Stimulated activated CD4-positive, alpha-beta T cell treated with anti-CD3 and anti-CD28 coated beads, Interleukin-2, amount 100 ng/mL, for 4 hours (primary cell): ENCODE measurements at regions not wholly inside any gene's neighbourhood (a gene's known extent, or its start where the extent isn't known, plus 50 kb on each side); places are given as distances from the start of the nearest gene placed in this dataset.

Experiments
- DNase-seq: peaks from one replicate; pipeline ENCODE4 v3.0.0-alpha.2; 2020; ENCODE audit warnings: low read depth

- DNase-seq, result no peak
These were observed 88.6 kb upstream of the RCN1 start for GRCh38 chr11:32002311-32002710.

DNA sequence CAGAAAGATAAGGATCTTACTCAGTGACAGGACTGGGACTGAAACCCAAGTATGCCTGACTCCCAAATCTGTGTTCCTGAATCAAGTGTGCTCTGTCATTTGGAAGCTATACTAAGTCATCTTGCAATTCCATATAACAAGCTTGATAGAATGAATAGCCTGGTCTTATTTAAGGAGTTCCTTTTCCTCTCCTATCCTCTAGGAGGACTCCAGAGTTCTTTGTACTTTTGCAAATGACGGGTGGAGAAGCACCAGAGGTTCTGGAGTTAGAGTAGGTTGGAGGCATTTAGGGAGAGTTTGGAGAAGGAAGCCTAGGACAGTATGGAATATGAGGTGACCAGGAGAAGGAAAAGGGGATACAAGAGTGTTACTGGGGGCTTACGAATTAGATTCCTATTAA, 92.9 kb upstream of the RCN1 start:
- DNase-seq, result no peak

DNA sequence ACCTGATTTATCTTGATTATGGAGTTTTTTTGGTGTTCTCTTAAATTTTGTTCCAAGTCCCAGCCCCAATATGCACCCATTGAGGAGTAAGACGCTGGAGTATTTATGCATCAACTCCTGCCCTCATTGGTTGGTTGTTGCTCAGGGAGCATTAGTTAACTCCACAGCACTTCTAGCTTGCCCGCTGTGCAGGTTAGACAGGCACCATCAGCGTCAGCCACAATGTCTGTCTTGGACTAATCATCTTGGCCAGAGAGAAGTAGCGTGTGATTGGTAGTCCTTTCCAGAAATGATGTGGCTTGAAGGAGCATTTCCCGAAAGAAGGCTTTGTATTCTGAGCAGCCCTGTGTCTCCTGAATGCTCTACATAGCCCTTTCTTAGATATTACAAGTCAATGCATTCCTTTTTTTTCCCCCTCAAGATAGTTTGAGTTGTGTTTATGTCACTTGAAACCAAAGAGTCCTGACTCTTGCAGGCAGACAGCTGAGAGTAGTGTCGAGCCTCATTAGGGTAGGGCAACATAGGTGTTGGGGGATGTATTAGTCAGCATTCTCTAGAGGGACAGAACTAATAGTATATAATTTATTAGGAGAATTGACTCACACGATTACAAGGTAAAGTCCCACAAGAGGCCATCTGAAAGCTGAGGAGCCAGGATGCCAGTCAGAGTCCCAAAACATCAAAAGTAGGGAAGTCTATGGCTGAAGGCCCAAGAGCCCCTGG, 94.6 kb upstream of the RCN1 start:
- DNase-seq, result no peak

- no peak for DNase-seq
These were observed 95.3 kb upstream of the RCN1 start for GRCh38 chr11:31995525-31996094.

GRCh38 chr11:31995032-31995431, 95.8 kb upstream of the RCN1 start:
- no peak for DNase-seq

GRCh38 chr11:31987118-31988005, 103.5 kb upstream of the RCN1 start:
- DNase-seq, result no peak

GRCh38 chr11:31986201-31986889, 104.5 kb upstream of the RCN1 start:
- no peak for DNase-seq

GRCh38 chr11:31981457-31981856, 109.4 kb upstream of the RCN1 start:
- no peak for DNase-seq

GRCh38 chr11:31977343-31977742, 113.5 kb upstream of the RCN1 start:
- no peak for DNase-seq

DNA sequence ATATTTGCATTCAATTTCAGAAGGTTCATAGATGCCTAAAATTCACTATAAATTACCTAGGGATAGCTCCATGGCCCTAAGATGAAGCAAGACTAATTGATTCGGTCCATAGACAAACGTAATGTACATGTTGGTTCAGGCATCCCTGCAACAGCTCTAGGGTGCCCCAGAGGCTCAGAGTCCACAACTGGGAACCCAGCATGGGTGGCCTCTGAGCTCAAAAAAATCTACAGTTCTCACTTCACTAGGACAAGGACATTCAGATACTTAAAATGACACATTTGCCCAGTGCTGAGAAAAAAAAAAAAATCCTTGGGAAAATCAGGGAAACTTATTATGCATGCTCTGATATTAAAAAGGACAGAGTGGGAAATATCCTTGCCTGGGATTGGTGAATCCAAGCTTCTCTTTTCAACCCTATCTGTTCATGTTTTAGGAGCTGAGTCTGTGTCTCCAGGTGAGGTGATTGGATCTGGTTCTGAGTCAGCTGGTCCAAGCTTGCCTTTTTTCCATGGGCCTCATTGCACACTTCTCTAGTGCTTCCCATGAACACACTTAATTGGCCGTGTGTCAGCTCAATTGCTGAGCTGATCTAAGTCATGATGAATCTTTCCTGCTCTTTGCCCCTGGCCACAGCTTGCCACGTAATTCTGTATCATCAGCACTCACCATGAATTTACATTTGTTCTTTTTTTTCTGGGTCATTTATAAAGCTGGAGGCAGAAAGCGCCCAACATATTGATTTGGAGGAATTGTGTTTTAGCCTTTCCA, 116.3 kb upstream of the RCN1 start:
- DNase-seq, result no peak

GRCh38 chr11:31973172-31973571, 117.7 kb upstream of the RCN1 start:
- DNase-seq, result no peak

DNA sequence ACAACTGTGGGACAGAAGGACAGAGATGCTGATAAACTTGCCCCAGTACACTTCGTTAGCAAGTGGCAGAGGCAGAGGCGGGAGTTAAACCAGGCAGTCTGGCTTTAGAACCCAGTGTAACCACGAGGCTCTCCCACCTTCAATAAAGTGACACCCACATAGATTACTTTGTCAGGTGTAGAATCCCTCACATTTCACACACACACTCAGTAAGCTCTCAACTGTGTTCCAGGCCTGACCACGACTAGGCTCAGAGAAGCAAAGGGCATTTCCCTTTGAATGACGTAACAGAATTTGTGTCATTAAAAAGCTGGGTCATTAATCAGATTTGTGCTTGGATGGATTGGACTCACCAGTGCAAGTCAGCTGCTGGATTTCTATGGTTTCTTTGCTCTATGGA, 118.3 kb upstream of the RCN1 start:
- DNase-seq, result no peak

GRCh38 chr11:31969359-31969702, 121.5 kb upstream of the RCN1 start:
- no peak for DNase-seq

GRCh38 chr11:31968461-31969358, 122.2 kb upstream of the RCN1 start:
- no peak for DNase-seq

GRCh38 chr11:31967404-31968130, 123.3 kb upstream of the RCN1 start:
- DNase-seq, result no peak

GRCh38 chr11:31966846-31967245, 124.0 kb upstream of the RCN1 start:
- DNase-seq, result no peak

DNA sequence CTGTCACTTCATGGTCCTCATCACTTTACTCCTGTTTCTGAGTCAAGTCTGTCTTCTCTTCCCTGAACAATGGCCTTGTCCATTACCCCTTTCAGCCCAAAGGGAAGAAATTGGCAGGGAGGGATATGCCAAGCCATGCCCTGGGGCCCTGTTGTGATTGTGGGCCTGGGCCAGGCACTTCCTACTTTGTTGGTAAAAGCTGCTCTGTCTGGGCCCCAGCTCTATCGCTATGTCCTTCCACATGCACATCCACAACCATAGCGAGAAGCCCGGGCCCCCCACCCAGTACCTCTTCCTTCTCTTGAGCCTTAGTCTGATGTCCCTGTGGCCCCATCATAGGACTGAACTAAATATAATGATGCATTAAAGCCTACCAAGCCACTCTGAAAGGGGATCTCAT, 126.7 kb upstream of the RCN1 start:
- no peak for DNase-seq

- no peak for DNase-seq
These were observed 130.7 kb upstream of the RCN1 start for GRCh38 chr11:31960126-31960525.

- no peak for DNase-seq
These were observed 131.2 kb upstream of the RCN1 start for GRCh38 chr11:31959716-31960115.

- peak; percentile 21 for DNase-seq
These were observed 132.7 kb upstream of the RCN1 start for GRCh38 chr11:31958076-31958735.
